ENCODE measurements at regions not wholly inside any gene's neighbourhood (a gene's known extent, or its start where the extent isn't known, plus 50 kb on each side); places are given as distances from the start of the nearest gene placed in this dataset.

DNA sequence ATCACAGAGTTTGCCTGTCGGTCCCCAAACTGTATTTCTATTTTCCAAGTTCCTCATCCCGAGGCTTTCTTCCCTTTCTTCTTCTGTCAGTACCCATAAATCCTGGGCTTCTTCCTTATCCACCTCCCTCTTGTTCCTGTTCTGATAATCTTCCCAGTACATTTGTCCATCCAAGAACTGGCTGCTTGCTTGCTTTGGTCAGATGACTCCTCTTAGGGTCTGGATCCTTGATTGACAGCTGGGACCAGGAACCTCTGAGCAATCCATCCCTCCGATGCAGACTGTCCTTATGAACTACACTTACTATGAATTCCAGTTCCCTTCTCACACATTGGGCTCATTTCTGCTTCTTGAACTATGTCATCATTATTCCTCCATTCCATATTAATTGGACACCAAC is 275.3 kb upstream of the CITED2 start:
- no peaks in the 10 kb centered on the region for H3K27me3 ChIP-seq
- no peak for TF ChIP-seq POLR2AphosphoS5 (IDR thresholded peaks at IDR 0.05)
- TF ChIP-seq POLR2A (IDR thresholded peaks at IDR 0.05): no peak
- WGBS: 77% methylated on average over 3 of the region's 3 CpGs
- H3K4me3 ChIP-seq: no peak overlapping the region
- no peaks in the 10 kb centered on the region for H3K36me3 ChIP-seq
- H3K4me1 ChIP-seq: no peaks in the 10 kb centered on the region
- H3K9me3 ChIP-seq: no peaks in the 10 kb centered on the region
- H3K27ac ChIP-seq: no peak overlapping the region
- DNase-seq (ENCODE audit: low spot score in 2 of 2): no peak

DNA sequence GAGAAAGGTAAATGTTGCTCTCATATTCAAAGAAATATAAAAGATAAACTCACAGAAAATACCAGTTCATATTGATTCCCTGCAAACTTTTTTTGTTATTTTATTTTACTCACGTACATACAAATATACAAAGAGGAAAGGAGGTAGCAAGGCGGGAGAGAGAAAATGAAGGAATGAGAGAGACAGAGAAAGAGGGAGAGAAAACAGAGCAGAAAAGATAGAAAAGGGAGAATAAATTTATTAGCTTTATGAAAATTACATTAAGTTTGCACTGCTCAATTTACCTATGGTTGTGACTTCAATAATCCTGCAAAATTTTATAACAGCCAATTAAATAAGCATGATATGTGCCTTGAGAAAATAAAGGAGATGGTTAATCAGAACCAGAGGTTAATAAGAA is 274.7 kb upstream of the CITED2 start:
- Histone ChIP-seq H3K4me3 (no peak overlapping the region), H3K9me3 (no peaks in the 10 kb centered on the region), H3K4me1 (no peaks in the 10 kb centered on the region), H3K27me3 (no peaks in the 10 kb centered on the region), H3K36me3 (no peaks in the 10 kb centered on the region), H3K27ac (no peak overlapping the region)
- 87% methylated on average over 2 of the region's 2 CpGs for WGBS
- no peak for DNase-seq (ENCODE audit: low spot score in 2 of 2)
- TF ChIP-seq POLR2AphosphoS5 (IDR thresholded peaks at IDR 0.05) (no peak), POLR2A (IDR thresholded peaks at IDR 0.05) (no peak)
- TF ChIP-seq, protein P1, sequence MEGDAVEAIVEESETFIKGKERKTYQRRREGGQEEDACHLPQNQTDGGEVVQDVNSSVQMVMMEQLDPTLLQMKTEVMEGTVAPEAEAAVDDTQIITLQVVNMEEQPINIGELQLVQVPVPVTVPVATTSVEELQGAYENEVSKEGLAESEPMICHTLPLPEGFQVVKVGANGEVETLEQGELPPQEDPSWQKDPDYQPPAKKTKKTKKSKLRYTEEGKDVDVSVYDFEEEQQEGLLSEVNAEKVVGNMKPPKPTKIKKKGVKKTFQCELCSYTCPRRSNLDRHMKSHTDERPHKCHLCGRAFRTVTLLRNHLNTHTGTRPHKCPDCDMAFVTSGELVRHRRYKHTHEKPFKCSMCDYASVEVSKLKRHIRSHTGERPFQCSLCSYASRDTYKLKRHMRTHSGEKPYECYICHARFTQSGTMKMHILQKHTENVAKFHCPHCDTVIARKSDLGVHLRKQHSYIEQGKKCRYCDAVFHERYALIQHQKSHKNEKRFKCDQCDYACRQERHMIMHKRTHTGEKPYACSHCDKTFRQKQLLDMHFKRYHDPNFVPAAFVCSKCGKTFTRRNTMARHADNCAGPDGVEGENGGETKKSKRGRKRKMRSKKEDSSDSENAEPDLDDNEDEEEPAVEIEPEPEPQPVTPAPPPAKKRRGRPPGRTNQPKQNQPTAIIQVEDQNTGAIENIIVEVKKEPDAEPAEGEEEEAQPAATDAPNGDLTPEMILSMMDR (IDR thresholded peaks at IDR 0.05): no peak

DNA sequence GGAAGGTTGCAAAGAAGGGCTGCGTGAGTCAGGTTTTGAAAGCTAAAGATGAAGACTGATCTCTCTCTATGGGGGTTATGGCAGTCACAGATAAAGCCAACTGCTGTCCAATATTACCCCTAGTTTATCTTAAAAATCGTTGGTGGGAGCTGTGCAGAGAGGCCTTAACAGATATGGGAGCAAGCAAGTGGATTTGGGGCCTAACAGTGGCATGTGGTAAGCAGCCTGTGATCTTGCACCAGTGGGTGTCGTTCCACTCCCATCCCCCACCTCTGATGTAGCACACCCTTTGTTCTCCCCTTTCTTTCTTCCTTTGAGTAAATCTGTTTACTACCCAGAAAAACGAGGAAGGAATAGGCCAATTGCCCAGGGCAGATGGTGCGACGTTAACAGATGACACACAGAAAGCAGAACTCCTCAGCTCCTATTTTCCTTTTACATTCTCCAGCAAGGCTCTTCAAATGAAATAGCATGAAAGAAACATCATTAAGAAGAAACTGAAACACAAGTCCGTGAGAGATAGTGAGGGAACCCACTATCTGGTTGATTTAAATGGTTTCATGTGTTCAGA is 274.1 kb upstream of the CITED2 start:
- DNase-seq (ENCODE audit: low spot score in 2 of 2): no peak

DNA sequence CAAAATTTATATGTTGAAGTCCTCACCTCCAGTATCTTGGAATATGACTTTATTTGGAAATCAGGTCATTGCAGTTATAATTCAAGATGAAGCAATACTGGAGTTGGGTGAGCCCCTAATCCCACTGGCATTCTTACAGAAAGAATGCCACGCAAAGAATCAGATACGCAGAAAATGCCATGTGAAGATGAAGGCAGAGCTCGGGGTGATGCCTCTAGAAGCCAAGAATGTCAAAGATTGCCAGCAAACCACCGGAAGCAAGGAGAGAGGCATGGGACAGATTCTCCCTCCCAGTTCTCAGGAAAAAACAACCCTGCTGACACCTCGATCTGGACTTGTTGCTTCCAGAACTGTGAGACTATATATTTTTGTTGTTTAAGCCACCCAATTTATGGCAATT is 273.4 kb upstream of the CITED2 start:
- H3K27ac ChIP-seq: no peak overlapping the region
- no peaks in the 10 kb centered on the region for H3K36me3 ChIP-seq
- no peak overlapping the region for H3K4me3 ChIP-seq
- TF ChIP-seq POLR2AphosphoS5 (IDR thresholded peaks at IDR 0.05) (no peak), POLR2A (IDR thresholded peaks at IDR 0.05) (no peak), EP300 (IDR thresholded peaks at IDR 0.05) (no peak)
- TF ChIP-seq, protein P1 (IDR thresholded peaks at IDR 0.05): no peak
- WGBS: 70% methylated on average over 5 of the region's 5 CpGs
- H3K27me3 ChIP-seq: no peaks in the 10 kb centered on the region
- DNase-seq (ENCODE audit: low spot score in 2 of 2): no peak
- H3K4me1 ChIP-seq: no peaks in the 10 kb centered on the region
- H3K9me3 ChIP-seq: no peaks in the 10 kb centered on the region

More for the DNA sequence above, 274.1 kb upstream of the CITED2 start:
- TF ChIP-seq EP300 (IDR thresholded peaks at IDR 0.05) (no peak), POLR2A (IDR thresholded peaks at IDR 0.05) (no peak), POLR2AphosphoS5 (IDR thresholded peaks at IDR 0.05) (no peak)
- TF ChIP-seq, protein P1 (IDR thresholded peaks at IDR 0.05): no peak
- Histone ChIP-seq H3K4me1 (no peaks in the 10 kb centered on the region), H3K4me3 (no peak overlapping the region), H3K27ac (no peak overlapping the region), H3K9me3 (no peaks in the 10 kb centered on the region), H3K27me3 (no peaks in the 10 kb centered on the region), H3K36me3 (no peaks in the 10 kb centered on the region)
- 64% methylated on average over 7 of the region's 7 CpGs for WGBS

DNA sequence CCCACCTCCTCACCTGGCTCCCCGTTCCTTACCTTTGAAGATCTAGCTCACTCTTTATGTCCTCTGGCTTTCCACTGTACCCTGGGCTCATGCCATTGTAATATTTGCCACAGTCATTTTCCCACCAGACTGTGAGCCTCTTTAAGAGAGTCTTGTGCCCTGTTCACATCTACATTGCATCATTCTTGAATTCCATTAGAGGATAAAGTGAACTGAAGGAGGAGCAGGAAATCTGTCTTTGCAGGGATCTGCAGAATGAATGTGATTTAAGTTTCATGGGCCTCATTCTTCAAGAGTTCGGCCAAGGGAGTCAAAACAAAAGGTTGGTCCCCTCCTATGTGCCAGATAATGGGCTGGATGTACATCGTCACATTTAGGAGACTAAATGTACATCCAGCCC is 272.6 kb upstream of the CITED2 start:
- H3K27ac ChIP-seq: no peak overlapping the region
- H3K4me3 ChIP-seq: no peak overlapping the region
- no peaks in the 10 kb centered on the region for H3K36me3 ChIP-seq
- TF ChIP-seq EP300 (IDR thresholded peaks at IDR 0.05) (no peak), POLR2AphosphoS5 (IDR thresholded peaks at IDR 0.05) (no peak)
- TF ChIP-seq, protein P1 (IDR thresholded peaks at IDR 0.05): no peak
- no peaks in the 10 kb centered on the region for H3K4me1 ChIP-seq
- no peaks in the 10 kb centered on the region for H3K9me3 ChIP-seq
- DNase-seq (ENCODE audit: low spot score in 2 of 2): no peak
- no peaks in the 10 kb centered on the region for H3K27me3 ChIP-seq
- 96% methylated on average over 3 of the region's 3 CpGs for WGBS

DNA sequence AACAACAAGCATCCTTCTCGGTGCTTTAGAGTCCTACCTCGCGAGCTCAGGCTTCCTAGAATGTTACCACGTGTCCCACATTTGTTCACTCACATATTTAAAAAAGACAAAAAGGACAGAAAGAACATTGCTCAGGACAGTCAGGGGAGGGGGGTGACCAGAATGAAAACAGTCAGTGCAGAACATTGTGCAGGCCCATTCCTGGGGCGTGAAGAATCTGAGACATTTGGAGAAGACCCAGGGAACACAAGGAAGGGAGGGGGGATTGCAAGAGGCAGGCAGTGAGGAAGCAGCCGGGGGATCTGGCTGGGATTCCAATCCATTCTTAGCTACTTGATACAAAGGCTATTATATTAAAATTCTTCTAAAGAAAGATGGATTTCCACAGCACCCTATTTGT is 270.4 kb upstream of the CITED2 start:
- Histone ChIP-seq H3K4me3 (no peak overlapping the region), H3K9me3 (no peaks in the 10 kb centered on the region), H3K36me3 (no peaks in the 10 kb centered on the region), H3K27ac (no peak overlapping the region), H3K27me3 (no peaks in the 10 kb centered on the region), H3K4me1 (no peaks in the 10 kb centered on the region)
- DNase-seq (ENCODE audit: low spot score in 2 of 2): no peak
- TF ChIP-seq POLR2A (IDR thresholded peaks at IDR 0.05): no peak
- peak; percentile 55 for TF ChIP-seq EP300 (IDR thresholded peaks at IDR 0.05)
- no peak for TF ChIP-seq POLR2AphosphoS5 (IDR thresholded peaks at IDR 0.05)
- WGBS: 65% methylated on average over 6 of the region's 6 CpGs
